A673 (cell line): ENCODE measurements at regions not wholly inside any gene's neighbourhood (a gene's known extent, or its start where the extent isn't known, plus 50 kb on each side); places are given as distances from the start of the nearest gene placed in this dataset.

Source experiments
- EZH2 ChIP-seq: fragments of 200-600 bp; sonication (generic); IDR thresholded peaks from 2 replicates; pipeline ENCODE4 v1.6.1; 2017; ENCODE audit warnings: borderline replicate concordance, low read depth, mild to moderate bottlenecking, mixed read lengths, antibody characterized with exemption, low read length; ENCODE audit not compliant: poor library complexity, severe bottlenecking
- TF ChIP-seq, protein P1 (sequence below): fragments of 300-800, 200-600 bp; sonication (generic); conservative IDR thresholded peaks from 2 replicates; pipeline ENCODE4 v1.5.1; 2017; ENCODE audit warnings: low read depth, mild to moderate bottlenecking, antibody characterized with exemption, low read length, moderate library complexity, mixed read lengths

DNA sequence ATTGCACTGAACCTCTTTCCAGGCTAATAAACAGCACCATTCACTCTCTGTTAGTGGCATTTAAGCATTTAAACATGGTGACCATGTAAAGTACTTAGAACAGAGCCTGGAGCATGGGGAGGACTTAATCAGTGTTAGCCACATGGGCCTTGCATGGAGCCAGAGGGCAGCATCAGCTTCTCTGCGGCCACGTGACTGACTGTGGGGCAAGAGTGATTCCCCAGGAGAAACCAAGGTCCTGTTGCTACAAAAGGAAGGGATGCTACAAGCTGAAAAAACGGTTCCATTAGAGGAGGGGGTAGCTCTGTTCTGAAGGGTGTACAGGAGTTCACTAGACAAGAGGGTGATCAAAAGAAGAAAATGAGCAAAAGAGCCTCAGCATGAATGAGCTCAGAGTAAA, 256.8 kb downstream of the MATN1 start:
- TF ChIP-seq, protein P1, sequence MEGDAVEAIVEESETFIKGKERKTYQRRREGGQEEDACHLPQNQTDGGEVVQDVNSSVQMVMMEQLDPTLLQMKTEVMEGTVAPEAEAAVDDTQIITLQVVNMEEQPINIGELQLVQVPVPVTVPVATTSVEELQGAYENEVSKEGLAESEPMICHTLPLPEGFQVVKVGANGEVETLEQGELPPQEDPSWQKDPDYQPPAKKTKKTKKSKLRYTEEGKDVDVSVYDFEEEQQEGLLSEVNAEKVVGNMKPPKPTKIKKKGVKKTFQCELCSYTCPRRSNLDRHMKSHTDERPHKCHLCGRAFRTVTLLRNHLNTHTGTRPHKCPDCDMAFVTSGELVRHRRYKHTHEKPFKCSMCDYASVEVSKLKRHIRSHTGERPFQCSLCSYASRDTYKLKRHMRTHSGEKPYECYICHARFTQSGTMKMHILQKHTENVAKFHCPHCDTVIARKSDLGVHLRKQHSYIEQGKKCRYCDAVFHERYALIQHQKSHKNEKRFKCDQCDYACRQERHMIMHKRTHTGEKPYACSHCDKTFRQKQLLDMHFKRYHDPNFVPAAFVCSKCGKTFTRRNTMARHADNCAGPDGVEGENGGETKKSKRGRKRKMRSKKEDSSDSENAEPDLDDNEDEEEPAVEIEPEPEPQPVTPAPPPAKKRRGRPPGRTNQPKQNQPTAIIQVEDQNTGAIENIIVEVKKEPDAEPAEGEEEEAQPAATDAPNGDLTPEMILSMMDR = no peak
- TF ChIP-seq EZH2 = no peak
